Omental fat pad (tissue), 3 donors: ENCODE measurements at regions not wholly inside any gene's neighbourhood (a gene's known extent, or its start where the extent isn't known, plus 50 kb on each side); places are given as distances from the start of the nearest gene placed in this dataset.

Experiments
- ATAC-seq: fragments of 150-250 bp; one replicate; pipeline ENCODE4 v1.9.1; 2016; ENCODE audit warnings: mild to moderate bottlenecking, moderate library complexity; ENCODE audit not compliant: low FRiP score
- DNase-seq: peaks from one replicate; pipeline ENCODE4 v3.0.0-alpha.2; 2019; ENCODE audit warnings: low spot score
- TF ChIP-seq, protein P1 (sequence below), 3 donors: fragments of 450-650 bp; IDR thresholded peaks; one replicate each; pipeline ENCODE4 v1.5.1; 2016 to 2017; ENCODE audit warnings: antibody characterized with exemption in 3 of 3, mild to moderate bottlenecking in 3 of 3, moderate library complexity in 2 of 3

DNA sequence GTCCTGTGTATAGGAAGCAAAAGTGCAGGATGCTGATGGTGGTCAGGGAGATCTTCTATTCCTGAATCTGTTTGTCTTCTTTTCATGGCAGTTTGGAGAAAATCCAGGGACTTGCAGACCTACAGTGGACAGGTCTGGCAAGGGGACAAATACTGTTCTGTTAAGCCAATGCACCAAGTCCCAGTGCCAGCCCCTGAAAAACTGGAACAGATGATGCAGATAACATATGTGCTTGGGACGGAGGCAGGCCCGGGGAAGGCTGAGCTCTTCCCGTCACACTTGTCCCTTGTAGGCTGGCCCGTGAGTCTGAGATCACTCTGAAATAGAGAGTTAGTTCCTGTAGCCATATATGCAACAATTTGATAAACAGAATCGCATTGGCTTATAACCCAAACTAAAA, 265.7 kb downstream of the MTRR start:
- no peak for ATAC-seq
- no peak for DNase-seq
- TF ChIP-seq, protein P1, sequence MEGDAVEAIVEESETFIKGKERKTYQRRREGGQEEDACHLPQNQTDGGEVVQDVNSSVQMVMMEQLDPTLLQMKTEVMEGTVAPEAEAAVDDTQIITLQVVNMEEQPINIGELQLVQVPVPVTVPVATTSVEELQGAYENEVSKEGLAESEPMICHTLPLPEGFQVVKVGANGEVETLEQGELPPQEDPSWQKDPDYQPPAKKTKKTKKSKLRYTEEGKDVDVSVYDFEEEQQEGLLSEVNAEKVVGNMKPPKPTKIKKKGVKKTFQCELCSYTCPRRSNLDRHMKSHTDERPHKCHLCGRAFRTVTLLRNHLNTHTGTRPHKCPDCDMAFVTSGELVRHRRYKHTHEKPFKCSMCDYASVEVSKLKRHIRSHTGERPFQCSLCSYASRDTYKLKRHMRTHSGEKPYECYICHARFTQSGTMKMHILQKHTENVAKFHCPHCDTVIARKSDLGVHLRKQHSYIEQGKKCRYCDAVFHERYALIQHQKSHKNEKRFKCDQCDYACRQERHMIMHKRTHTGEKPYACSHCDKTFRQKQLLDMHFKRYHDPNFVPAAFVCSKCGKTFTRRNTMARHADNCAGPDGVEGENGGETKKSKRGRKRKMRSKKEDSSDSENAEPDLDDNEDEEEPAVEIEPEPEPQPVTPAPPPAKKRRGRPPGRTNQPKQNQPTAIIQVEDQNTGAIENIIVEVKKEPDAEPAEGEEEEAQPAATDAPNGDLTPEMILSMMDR (IDR thresholded peaks at IDR 0.05): no peak

DNA sequence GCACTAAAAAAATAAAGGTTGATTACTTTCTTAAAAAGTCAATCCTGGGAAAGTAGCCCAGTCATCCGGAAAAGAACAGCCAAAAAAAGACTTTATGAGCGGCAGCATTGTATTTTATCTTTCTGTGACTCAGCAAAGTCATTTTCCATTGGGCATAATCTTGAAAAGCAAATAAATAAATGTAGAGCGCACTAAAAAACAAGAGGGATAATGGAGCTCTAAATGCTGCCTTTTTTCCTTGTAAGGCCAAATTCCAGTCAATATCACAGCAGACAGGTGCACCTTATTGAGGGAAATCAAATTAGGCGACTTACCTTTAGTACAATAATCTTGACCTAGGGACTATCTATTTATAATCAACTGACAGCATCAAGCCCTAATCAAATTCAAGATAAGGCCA, 266.8 kb downstream of the MTRR start:
- DNase-seq (no peak), ATAC-seq (no peak)
- TF ChIP-seq, protein P1 (IDR thresholded peaks at IDR 0.05): no peak

DNA sequence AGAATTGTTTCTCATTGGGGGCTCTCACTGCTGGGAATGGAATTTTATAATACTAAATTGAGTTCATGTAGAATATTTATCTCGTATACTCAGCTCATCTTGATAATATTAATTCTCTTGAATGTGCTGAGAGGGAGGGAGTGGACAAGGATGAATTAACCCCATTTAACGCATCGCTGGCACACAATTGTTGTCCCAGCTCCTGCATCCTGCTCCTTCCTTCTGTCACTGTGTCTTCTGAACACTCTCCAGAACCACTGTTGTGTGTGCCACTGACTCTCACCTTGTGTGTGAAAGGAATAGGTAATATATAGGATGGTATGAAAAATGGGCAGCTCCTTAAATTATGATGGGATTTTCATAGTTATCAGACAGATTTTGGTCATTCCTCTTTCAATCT, 267.3 kb downstream of the MTRR start:
- TF ChIP-seq, protein P1 (IDR thresholded peaks at IDR 0.05): no peak
- ATAC-seq (no peak), DNase-seq (no peak)

DNA sequence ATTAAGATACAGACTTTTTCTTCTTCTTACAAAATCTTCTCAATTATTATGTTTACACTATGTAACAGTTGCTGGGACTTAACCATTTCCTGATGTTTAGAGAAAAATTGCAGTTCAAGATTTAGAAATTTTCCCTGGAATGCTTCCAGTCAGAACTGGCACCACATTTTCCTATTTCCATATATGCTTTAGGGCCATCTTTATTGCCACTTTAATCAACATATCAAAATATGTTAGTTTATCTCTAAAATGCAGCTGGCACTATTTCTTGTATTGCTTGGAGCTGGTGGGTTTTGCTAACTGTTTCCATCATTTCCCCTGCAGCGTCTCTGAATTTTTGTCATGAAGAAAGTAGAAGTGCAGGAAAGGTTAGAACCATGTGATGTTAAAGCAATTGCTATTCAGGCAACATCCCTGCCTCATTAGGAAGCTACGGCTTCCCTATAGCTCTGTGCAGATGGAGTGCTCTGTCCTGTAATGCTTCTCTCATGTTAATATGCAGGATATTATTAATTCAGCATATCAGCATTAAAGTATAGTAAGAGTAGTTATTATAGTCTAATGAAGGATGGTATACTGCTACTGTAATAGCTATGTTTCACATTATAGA, 269.1 kb downstream of the MTRR start:
- DNase-seq (no peak), ATAC-seq (no peak)
- TF ChIP-seq, protein P1 (IDR thresholded peaks at IDR 0.05): no peak

DNA sequence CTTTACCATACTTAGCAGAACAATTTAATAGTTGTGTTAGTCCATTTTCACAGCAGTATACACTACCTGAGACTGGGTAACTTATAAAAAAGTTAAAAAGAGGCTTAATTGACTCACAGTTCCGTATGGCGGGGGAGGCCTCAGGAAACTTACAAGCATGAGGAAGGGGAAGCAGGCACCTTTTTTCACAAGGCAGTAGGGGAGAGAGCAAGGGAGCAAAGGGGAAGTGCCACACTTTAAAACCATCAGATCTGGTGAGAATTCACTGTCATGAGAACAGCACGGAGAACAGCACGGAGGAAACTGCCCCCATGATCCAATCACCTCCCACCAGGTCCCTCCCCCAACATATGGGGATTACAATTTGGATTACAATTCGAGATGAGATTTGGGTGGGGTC, 269.9 kb downstream of the MTRR start:
- ATAC-seq (no peak), DNase-seq (no peak)
- TF ChIP-seq, protein P1 (IDR thresholded peaks at IDR 0.05): no peak

DNA sequence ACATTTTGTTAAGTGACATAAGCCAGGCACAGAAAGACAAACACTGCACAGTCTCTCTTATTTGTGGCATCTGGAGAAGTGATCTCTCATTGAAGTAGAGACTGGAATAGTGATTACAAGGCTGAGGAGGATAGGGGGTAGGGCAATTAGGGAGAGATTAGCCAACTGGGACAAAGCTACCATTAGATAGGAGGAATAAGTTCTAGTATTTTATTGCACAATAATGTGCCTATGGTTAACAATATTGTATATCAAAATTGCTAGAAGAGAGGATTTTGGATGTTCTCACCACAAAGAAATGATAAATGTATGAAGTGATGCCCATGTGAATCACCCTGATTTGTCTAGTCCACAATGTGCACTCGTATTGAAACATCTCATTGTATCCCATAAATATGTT, 281.8 kb downstream of the MTRR start:
- DNase-seq: no peak
- no peak for ATAC-seq
- TF ChIP-seq, protein P1 (IDR thresholded peaks at IDR 0.05): no peak

DNA sequence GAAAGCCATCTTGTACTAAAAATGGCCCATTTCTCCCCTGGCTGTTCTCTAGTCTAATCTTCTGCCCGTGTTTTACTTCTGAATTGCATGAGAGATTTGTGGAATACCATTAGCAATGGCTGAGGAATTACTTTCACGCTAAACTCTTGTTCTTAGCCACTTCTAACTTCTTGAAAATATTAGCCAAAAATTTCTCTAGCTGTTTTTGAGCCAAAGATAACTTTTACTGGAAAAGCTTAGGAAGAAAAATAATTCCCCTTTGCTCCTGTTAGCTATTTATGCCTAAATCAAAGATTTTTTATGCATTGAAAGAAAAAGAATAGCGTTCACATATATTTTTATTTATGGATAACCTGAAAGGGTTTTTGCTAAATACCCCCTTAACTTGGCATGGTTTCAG, 287.8 kb downstream of the MTRR start:
- DNase-seq: no peak
- TF ChIP-seq, protein P1 (IDR thresholded peaks at IDR 0.05): no peak
- ATAC-seq: no peak
